Kidney glomerular epithelial cell (primary cell): ENCODE measurements at regions not wholly inside any gene's neighbourhood (a gene's known extent, or its start where the extent isn't known, plus 50 kb on each side); places are given as distances from the start of the nearest gene placed in this dataset.
"Not testable (repeated sequence)": the region's sequence is repeated elsewhere in the genome, so short reads cannot be mapped to it uniquely, and the experiment has no call there.

Experiments
- DNase-seq: peaks from one replicate; lab custom pipeline; 2025; lab: John Stamatoyannopoulos, UW

DNA sequence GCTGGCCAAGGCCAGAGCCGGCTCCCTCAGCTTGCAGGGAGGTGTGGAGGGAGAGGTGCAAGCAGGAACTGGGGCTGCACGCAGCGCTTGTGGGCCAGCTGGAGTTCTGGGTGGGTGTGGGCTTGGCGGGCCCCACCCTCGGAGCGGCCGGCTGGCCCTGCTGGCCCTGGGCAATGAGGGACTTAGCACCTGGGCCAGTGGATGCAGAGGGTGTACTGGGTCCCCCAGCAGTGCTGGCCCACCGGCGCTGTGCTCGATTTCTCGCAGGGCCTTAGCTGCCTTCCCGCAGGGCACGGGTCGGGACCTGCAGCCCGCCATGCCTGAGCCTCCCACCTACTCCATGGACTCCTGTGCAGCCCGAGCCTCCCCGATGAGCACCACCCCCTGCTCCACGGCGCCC is 115.6 kb upstream of the MARK1 start:
- not testable (repeated sequence) for DNase-seq

DNA sequence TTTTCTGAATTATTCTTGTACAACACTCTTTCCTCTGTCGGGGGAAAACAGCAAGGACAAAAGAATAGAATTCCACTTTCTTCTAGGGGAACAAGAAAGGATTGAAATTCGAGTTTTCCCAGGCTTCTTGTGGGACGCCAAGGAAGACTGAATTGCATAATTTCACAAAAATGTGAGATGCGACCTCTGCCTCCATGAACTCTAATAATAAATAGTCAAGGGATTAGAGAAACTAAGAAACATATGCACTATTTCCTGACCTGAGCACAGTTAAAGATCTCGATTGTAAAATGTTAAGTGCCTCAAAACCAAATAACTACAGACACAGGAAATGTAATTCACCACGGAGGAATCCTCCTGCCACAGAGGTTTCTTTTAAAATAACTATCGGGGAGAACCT is 117.3 kb upstream of the MARK1 start:
- no peak for DNase-seq

GRCh38 chr1:220409771-220410595 is 118.0 kb upstream of the MARK1 start:
- DNase-seq: no peak

DNA sequence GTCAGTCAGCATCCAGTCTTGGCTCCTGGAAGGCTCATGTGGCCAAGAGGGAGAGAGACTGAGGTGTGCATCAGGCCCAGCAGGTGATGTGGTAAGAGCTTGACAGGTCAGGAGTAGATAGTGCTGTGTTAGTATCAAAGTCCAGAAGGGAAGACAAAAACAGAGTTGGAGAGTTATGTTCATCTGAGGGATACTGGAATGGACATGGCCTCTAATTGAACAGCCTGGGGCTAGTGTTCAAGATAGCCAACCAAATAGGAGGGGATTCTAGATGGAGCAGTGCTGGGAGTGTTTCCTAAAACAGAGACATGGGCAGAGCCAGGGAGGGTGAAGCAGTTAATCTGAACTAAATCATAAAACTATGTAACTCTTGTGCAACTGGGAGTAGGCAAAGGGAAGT is 120.7 kb upstream of the MARK1 start:
- no peak for DNase-seq

DNA sequence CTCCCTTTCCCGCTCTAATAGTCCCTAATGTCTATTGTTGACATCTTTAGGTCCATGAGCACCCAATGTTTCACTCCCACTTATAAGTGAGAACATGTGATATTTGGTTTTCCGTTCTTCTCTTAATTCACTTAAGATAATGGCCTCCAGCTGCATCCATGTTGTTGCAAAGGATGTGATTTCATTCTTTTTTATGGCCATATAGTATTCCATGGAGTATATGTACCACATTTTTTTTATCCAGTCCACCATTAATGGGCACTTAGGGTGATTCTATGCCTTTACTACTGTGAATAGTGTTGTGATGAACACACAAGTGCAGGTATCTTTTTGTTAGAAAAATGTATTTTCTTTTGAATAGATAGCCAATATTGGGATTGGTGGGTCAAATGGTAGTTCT is 126.0 kb upstream of the RAB3GAP2 start:
- no peak for DNase-seq

DNA sequence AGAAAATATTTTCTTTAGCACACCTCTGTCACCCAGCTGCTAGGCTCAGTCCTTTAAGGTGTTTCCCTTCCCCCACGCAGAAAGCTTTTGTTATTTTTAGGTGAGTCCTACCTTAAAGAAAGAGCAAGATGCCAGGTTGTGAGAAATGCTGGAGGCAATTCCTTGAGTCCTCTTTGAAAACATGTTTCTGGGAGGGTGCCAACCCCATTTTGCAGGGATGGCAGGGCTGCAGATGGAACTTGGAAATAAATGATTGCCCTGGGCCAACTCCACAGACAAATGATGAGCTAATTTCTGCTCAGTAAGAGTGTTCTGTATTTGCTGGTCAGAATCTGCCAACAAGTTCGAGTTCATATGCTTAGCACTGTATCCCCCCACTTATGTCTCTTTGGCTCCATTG is 119.2 kb upstream of the RAB3GAP2 start:
- DNase-seq: no peak

- no peak for DNase-seq
These were observed 117.4 kb upstream of the RAB3GAP2 start for GRCh38 chr1:220389634-220390033.

DNA sequence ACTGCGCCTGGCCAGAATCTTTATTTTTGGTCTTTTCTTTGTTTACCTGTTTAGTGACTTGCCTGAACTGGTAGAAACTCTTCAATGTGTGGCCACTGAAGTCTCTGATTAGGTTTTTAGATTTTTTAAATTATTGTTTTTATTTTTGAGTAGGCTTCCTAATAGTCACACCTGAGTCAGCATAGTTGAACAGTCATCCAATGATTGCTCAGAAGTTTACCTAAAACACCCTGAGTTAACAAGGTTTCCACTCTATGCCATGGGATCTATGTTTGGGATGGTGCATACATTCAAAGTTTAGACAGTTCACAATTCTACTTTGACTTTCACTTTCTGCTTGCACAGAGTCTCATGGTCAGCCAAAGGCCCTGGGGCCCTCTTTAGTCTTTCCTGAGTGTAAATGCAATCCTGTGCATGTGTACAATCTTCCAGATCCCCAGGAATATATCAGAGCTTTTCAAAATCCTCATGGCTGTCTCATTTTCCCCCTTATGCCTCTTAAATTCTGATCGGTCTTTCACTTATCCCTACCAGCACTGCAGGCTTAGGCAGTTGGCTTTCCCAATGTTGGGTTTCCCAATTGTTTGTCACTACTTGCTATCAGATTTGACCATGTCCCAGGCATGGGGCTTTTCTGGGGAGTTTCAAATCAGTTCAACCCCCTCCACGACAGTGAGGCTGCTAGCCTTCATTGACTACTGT is 114.4 kb upstream of the RAB3GAP2 start:
- DNase-seq: no peak

GRCh38 chr1:220385158-220385557 is 112.9 kb upstream of the RAB3GAP2 start:
- no peak for DNase-seq

GRCh38 chr1:220382994-220383393 is 110.7 kb upstream of the RAB3GAP2 start:
- no peak for DNase-seq

GRCh38 chr1:220380885-220381284 is 108.6 kb upstream of the RAB3GAP2 start:
- DNase-seq: no peak

GRCh38 chr1:220378571-220379302 is 106.5 kb upstream of the RAB3GAP2 start:
- no peak for DNase-seq

DNA sequence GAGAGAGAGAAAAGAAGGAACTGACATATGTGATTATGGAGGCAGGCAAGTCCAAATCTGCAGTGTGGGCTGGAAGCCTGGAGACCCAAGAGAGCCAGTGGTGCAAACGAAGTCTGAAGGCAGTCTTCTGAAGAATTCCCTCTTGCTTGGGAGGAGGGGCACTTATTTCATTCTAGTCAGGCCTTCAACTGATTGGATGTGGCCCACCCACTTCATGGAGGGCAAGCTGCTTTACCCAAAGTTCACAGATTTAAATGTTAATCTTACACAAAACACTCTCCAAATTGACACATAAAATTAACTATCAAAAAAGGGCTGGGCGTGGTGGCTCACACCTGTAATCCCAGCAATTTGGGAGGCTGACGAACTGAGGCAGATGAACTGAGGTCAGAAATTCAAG is 103.5 kb upstream of the RAB3GAP2 start:
- DNase-seq: no peak

DNA sequence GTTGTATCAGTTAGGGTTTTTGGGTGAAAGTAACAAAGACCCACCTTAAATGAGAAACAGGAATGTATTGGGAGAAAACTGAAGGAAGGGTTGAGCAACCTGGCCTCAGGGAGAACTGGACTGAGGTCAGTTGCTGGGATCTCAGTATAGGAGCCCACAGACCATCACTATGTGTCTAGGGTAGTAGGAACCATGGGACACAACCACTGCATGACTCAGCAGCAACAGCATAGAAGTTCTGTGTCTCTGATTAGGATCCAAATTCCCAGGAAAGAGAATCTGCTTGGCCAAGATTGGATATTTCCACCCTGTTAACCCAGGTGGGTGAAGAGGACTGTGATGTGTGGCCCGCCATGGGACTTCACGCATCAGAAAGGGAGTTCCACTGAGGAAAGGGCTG is 102.2 kb upstream of the RAB3GAP2 start:
- DNase-seq: no peak

GRCh38 chr1:220372451-220372850 is 100.2 kb upstream of the RAB3GAP2 start:
- DNase-seq: no peak

DNA sequence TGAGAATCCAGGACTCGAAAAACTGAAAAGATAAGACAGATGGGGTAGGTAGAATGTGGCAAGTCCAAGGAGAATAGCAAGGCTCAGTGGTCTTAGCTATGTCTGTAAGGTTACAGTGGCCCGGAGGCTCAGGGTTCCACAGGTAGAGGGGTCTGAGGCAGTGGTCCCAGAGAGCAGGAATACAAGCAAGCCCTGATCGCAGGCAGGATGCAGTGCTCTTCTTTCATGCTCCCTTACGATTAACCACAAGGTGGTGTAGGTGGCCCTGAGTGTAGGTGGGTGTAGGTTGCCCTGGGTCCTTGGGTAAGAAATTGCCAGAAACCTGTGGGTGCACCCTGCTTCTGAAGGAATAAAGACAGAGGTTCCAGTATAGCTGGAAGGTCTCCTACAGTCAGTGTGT is 99.1 kb upstream of the RAB3GAP2 start:
- no peak for DNase-seq

GRCh38 chr1:220370041-220370700 is 97.9 kb upstream of the RAB3GAP2 start:
- DNase-seq: peak; percentile 89

DNA sequence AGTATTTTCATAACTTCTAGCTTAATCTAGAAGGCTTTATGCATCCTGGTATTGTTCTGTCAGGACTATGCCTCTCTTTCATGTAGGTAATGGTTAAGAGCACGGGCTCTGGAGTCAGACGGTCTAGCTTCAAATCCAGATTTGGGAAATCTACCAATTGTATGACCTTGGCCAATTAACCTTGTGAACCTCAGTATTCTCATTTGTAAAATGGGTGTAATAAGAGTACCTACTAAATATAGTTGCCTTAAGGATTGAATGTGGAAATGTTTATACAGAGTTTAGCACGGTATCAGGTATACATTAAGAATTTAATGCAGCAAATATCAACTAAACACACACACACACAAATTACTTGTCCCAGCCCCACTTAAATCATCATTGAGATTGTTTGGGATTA is 97.3 kb upstream of the RAB3GAP2 start:
- no peak for DNase-seq

- DNase-seq: no peak
These were observed 96.4 kb upstream of the RAB3GAP2 start for GRCh38 chr1:220368352-220369265.

- DNase-seq: no peak
These were observed 95.6 kb upstream of the RAB3GAP2 start for GRCh38 chr1:220367833-220368232.

GRCh38 chr1:220366269-220366668 is 94.0 kb upstream of the RAB3GAP2 start:
- no peak for DNase-seq
